Chondrocyte (in vitro differentiated cells): ENCODE measurements at regions not wholly inside any gene's neighbourhood (a gene's known extent, or its start where the extent isn't known, plus 50 kb on each side); places are given as distances from the start of the nearest gene placed in this dataset.

ENCODE experiments used
- DNase-seq: peaks from one replicate; pipeline ENCODE4 v3.0.0; 2021; ENCODE audit warnings: mixed read lengths, low spot score
- H3K27ac Mint-ChIP-seq: one replicate; pipeline ENCODE4 v1.8.0; 2021; ENCODE audit warnings: mild to moderate bottlenecking, moderate library complexity, mixed read lengths; ENCODE audit not compliant: unreplicated experiment
- H3K27me3 Mint-ChIP-seq: 2 replicates; pipeline ENCODE4 v1.8.0; 2021; ENCODE audit warnings: low read depth, mixed read lengths
- H3K36me3 Mint-ChIP-seq: 2 replicates; pipeline ENCODE4 v1.8.0; 2021; ENCODE audit warnings: low read depth, mixed read lengths
- H3K4me1 Mint-ChIP-seq: 2 replicates; pipeline ENCODE4 v1.8.0; 2021; ENCODE audit warnings: low read depth, mild to moderate bottlenecking, mixed read lengths
- H3K4me3 Mint-ChIP-seq: one replicate; pipeline ENCODE4 v1.8.0; 2021; ENCODE audit warnings: mild to moderate bottlenecking, moderate library complexity, mixed read lengths; ENCODE audit not compliant: unreplicated experiment
- H3K9me3 Mint-ChIP-seq: 2 replicates; pipeline ENCODE4 v1.8.0; 2021; ENCODE audit warnings: low read depth, mixed read lengths
- TF ChIP-seq, protein P1 (sequence below): fragments of 200-600 bp; sonication (generic); IDR thresholded peaks from 2 replicates; pipeline ENCODE4 v1.5.0; 2021; ENCODE audit warnings: antibody characterized with exemption, mild to moderate bottlenecking, moderate library complexity

DNA sequence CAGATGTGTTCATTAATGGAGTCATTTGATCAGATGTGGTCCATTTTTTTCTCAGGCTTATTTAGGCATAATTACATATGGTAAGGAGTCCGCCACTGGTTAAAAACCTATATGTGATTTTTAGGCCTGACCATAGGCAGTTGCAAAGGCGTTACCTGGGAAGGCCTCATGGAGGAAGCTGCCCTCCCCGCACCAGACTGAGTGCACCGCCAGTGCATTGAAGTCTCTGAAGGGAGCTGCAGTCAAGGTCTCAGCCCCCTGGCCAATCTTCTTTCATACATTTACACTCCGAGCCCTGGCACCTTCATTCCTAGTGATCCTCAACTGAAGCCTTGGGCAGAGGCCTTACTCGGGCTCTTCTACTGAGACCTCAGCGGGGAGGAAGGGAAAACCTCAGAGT, 898.2 kb upstream of the AGA start:
- H3K27ac Mint-ChIP-seq: no peak overlapping the region
- H3K36me3 Mint-ChIP-seq: no peaks in the 10 kb centered on the region
- TF ChIP-seq, protein P1, sequence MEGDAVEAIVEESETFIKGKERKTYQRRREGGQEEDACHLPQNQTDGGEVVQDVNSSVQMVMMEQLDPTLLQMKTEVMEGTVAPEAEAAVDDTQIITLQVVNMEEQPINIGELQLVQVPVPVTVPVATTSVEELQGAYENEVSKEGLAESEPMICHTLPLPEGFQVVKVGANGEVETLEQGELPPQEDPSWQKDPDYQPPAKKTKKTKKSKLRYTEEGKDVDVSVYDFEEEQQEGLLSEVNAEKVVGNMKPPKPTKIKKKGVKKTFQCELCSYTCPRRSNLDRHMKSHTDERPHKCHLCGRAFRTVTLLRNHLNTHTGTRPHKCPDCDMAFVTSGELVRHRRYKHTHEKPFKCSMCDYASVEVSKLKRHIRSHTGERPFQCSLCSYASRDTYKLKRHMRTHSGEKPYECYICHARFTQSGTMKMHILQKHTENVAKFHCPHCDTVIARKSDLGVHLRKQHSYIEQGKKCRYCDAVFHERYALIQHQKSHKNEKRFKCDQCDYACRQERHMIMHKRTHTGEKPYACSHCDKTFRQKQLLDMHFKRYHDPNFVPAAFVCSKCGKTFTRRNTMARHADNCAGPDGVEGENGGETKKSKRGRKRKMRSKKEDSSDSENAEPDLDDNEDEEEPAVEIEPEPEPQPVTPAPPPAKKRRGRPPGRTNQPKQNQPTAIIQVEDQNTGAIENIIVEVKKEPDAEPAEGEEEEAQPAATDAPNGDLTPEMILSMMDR: no peak

DNA sequence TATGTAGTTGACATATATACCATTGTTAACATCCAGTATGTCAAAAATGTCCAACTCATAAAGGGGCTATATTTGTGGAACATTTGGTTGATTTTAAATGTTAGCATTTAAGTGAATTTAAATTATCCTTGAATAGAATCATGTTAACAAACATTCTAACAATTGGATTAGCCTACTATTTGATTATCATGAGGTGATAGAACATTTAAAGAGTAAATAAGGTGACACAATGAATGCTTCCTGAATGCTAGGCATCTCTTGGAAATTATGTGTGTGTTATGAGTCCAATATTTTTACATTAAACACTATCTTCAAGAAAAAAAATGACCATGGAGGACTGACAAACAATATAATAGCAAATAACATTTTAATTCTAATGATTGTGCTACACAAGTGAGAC, 901.9 kb upstream of the AGA start:
- TF ChIP-seq, protein P1: no peak
- H3K4me1 Mint-ChIP-seq: no peaks in the 10 kb centered on the region
- no peaks in the 10 kb centered on the region for H3K9me3 Mint-ChIP-seq
- no peaks in the 10 kb centered on the region for H3K36me3 Mint-ChIP-seq
- H3K27me3 Mint-ChIP-seq: no peaks in the 10 kb centered on the region
- DNase-seq: no peak
- no peak overlapping the region for H3K4me3 Mint-ChIP-seq
- H3K27ac Mint-ChIP-seq: no peak overlapping the region

More for the DNA sequence above, 898.2 kb upstream of the AGA start:
- Mint-ChIP-seq H3K4me1 (no peaks in the 10 kb centered on the region), H3K27me3 (no peaks in the 10 kb centered on the region), H3K4me3 (no peak overlapping the region), H3K9me3 (peaks cover 10% of the 10 kb centered on the region)
- DNase-seq: no peak

- no peaks in the 10 kb centered on the region for H3K36me3 Mint-ChIP-seq
- no peak for DNase-seq
- H3K27ac Mint-ChIP-seq: no peak overlapping the region
- H3K27me3 Mint-ChIP-seq: no peaks in the 10 kb centered on the region
- no peak overlapping the region for H3K4me3 Mint-ChIP-seq
- H3K9me3 Mint-ChIP-seq: no peaks in the 10 kb centered on the region
- TF ChIP-seq, protein P1: no peak
- H3K4me1 Mint-ChIP-seq: no peaks in the 10 kb centered on the region
Measured at GRCh38 chr4:178347111-178347510, 904.9 kb upstream of the AGA start.

GRCh38 chr4:178349601-178350000, 907.4 kb upstream of the AGA start:
- TF ChIP-seq, protein P1: no peak
- H3K4me3 Mint-ChIP-seq: no peak overlapping the region
- H3K36me3 Mint-ChIP-seq: no peaks in the 10 kb centered on the region
- no peaks in the 10 kb centered on the region for H3K9me3 Mint-ChIP-seq
- no peak overlapping the region for H3K27ac Mint-ChIP-seq
- H3K4me1 Mint-ChIP-seq: no peaks in the 10 kb centered on the region
- no peak for DNase-seq
- no peaks in the 10 kb centered on the region for H3K27me3 Mint-ChIP-seq

- DNase-seq: no peak
- peaks cover 3% of the 10 kb centered on the region for H3K9me3 Mint-ChIP-seq
- no peak overlapping the region for H3K4me3 Mint-ChIP-seq
- H3K27me3 Mint-ChIP-seq: no peaks in the 10 kb centered on the region
- TF ChIP-seq, protein P1: no peak
- no peaks in the 10 kb centered on the region for H3K36me3 Mint-ChIP-seq
- H3K27ac Mint-ChIP-seq: no peak overlapping the region
- no peaks in the 10 kb centered on the region for H3K4me1 Mint-ChIP-seq
Measured at GRCh38 chr4:178351185-178351584, 908.9 kb upstream of the AGA start.
